ENCODE measurements at regions not wholly inside any gene's neighbourhood (a gene's known extent, or its start where the extent isn't known, plus 50 kb on each side); places are given as distances from the start of the nearest gene placed in this dataset.

- Histone ChIP-seq H3K36me3 (no peaks in the 10 kb centered on the region), H3K4me3 (no peak overlapping the region), H3K9me3 (replicated peaks) (no peaks in the 10 kb centered on the region), H3K27ac (replicated peaks) (peak overlapping the region; percentile 66), H3K27me3 (ENCODE audit: low read depth) (no peaks in the 10 kb centered on the region), H3K4me1 (peaks cover 44% of the 10 kb centered on the region)
- no peak for DNase-seq
- intact Hi-C loops (cut with micrococcal nuclease) = no loop called here
- TF ChIP-seq CTCF (IDR thresholded peaks at IDR 0.05; ENCODE audit: borderline replicate concordance) = no peak
These were observed 125.5 kb downstream of the IRS1 start for GRCh38 chr2:226674123-226674522.

GRCh38 chr2:226673314-226673723, 126.3 kb downstream of the IRS1 start:
- intact Hi-C loops (cut with micrococcal nuclease) = no loop called here
- H3K36me3 ChIP-seq = no peaks in the 10 kb centered on the region
- no peak for TF ChIP-seq CTCF (IDR thresholded peaks at IDR 0.05; ENCODE audit: borderline replicate concordance)
- peaks cover 45% of the 10 kb centered on the region for H3K4me1 ChIP-seq
- no peak overlapping the region for H3K4me3 ChIP-seq
- H3K9me3 ChIP-seq (replicated peaks) = no peaks in the 10 kb centered on the region
- no peaks in the 10 kb centered on the region for H3K27me3 ChIP-seq (ENCODE audit: low read depth)
- no peak for DNase-seq
- peak overlapping the region; percentile 66 for H3K27ac ChIP-seq (replicated peaks)

GRCh38 chr2:226671141-226671676, 128.4 kb downstream of the IRS1 start:
- Histone ChIP-seq H3K9me3 (replicated peaks) (no peaks in the 10 kb centered on the region), H3K4me1 (peaks cover 44% of the 10 kb centered on the region), H3K36me3 (no peaks in the 10 kb centered on the region), H3K27me3 (ENCODE audit: low read depth) (no peaks in the 10 kb centered on the region), H3K27ac (replicated peaks) (peak overlapping the region; percentile 67), H3K4me3 (no peak overlapping the region)
- no peak for DNase-seq
- intact Hi-C loops (cut with micrococcal nuclease) = no loop called here
- TF ChIP-seq CTCF (IDR thresholded peaks at IDR 0.05; ENCODE audit: borderline replicate concordance) = no peak

GRCh38 chr2:226669905-226670304, 129.7 kb downstream of the IRS1 start:
- TF ChIP-seq CTCF (IDR thresholded peaks at IDR 0.05; ENCODE audit: borderline replicate concordance) = no peak
- Histone ChIP-seq H3K9me3 (replicated peaks) (no peaks in the 10 kb centered on the region), H3K4me1 (peaks cover 44% of the 10 kb centered on the region), H3K4me3 (no peak overlapping the region), H3K27me3 (ENCODE audit: low read depth) (no peaks in the 10 kb centered on the region), H3K36me3 (no peaks in the 10 kb centered on the region), H3K27ac (replicated peaks) (no peak overlapping the region)
- intact Hi-C loops (cut with micrococcal nuclease) = no loop called here
- no peak for DNase-seq

GRCh38 chr2:226669249-226669648, 130.4 kb downstream of the IRS1 start:
- TF ChIP-seq CTCF (IDR thresholded peaks at IDR 0.05; ENCODE audit: borderline replicate concordance) = no peak
- H3K27me3 ChIP-seq (ENCODE audit: low read depth) = no peaks in the 10 kb centered on the region
- no peaks in the 10 kb centered on the region for H3K36me3 ChIP-seq
- H3K4me1 ChIP-seq = peaks cover 40% of the 10 kb centered on the region
- H3K9me3 ChIP-seq (replicated peaks) = no peaks in the 10 kb centered on the region
- no peak overlapping the region for H3K27ac ChIP-seq (replicated peaks)
- no peak overlapping the region for H3K4me3 ChIP-seq
- no peak for DNase-seq
- intact Hi-C loops (cut with micrococcal nuclease) = no loop called here

Data from left ventricle myocardium inferior (tissue), 1 donor.